HG02938 (cell line): ENCODE measurements at regions not wholly inside any gene's neighbourhood (a gene's known extent, or its start where the extent isn't known, plus 50 kb on each side); places are given as distances from the start of the nearest gene placed in this dataset.
"Not testable (repeated sequence)": the region's sequence is repeated elsewhere in the genome, so short reads cannot be mapped to it uniquely, and the experiment has no call there.

Experiments used
- ATAC-seq: cut with Tn5 transposase; IDR thresholded peaks from one replicate; pipeline ENCODE4 v1.9.1; 2021; ENCODE audit warnings: mild to moderate bottlenecking, moderate library complexity; ENCODE audit not compliant: unreplicated experiment

- no peak for ATAC-seq
Measured at GRCh38 chr5:56632199-56632598, 183.2 kb upstream of the MAP3K1 start.

- no peak for ATAC-seq
Measured at GRCh38 chr5:56631719-56632118, 183.6 kb upstream of the MAP3K1 start.

GRCh38 chr5:56628616-56629015 is 186.7 kb upstream of the MAP3K1 start:
- not testable (repeated sequence) for ATAC-seq

- ATAC-seq, result no peak
Measured at GRCh38 chr5:56625541-56625940, 189.8 kb upstream of the MAP3K1 start.

GRCh38 chr5:56624751-56625150 is 190.6 kb upstream of the MAP3K1 start:
- no peak for ATAC-seq

DNA sequence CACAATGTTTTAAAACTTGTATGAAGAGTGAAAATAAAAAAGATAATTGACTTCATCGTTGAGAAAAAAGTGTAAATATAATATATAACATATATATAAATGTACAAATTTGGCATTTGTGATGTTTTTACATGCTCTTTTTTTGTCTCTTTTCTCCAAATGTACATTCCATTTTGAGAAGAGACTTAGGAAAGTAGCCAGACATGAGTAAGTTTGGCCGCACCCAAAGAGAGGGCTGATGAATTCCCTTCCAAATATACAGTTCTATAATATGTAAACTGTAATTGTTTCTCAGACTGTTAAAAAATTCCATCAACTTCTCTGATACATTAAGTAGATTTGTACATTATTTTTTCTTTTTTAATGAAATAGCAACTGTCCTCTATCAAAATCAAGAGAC is 193.2 kb upstream of the MAP3K1 start:
- no peak for ATAC-seq

DNA sequence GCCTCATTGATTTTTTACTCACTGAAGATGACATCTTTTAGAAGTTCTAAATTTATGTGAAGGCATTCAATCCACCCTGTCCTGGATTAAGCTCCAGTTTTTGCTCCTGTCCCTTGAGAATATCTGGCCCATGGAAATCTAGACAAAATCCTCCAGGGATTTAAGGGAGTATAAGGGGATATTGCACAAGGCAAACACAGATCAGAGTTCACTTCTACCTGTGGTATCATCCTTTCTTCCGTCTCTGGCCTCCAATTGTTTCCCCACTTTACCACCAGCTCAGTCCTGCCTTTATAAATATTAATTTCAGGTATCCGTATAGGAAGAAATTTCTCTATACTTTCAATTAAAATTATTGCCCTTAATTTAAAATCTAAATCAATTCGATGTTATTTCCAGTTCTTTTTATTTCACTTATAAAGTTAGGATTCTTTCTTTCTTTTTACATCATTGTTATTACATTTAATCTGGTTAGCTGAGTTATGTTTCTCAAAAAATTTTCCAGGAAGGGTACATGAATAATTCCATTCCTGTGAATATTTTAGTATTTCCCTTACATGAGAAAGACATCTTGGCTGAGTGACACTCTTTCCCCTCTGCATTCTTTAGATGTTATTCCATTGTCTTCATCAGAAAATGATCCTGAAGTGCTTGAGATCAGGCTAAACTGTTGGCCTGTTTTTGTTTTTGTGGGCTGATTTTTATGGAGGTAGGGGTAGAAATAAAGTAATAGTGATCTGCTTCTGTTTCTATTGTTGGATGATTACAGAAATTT is 194.3 kb upstream of the MAP3K1 start:
- no peak for ATAC-seq

GRCh38 chr5:56617998-56618397 is 197.4 kb upstream of the MAP3K1 start:
- ATAC-seq, result no peak

DNA sequence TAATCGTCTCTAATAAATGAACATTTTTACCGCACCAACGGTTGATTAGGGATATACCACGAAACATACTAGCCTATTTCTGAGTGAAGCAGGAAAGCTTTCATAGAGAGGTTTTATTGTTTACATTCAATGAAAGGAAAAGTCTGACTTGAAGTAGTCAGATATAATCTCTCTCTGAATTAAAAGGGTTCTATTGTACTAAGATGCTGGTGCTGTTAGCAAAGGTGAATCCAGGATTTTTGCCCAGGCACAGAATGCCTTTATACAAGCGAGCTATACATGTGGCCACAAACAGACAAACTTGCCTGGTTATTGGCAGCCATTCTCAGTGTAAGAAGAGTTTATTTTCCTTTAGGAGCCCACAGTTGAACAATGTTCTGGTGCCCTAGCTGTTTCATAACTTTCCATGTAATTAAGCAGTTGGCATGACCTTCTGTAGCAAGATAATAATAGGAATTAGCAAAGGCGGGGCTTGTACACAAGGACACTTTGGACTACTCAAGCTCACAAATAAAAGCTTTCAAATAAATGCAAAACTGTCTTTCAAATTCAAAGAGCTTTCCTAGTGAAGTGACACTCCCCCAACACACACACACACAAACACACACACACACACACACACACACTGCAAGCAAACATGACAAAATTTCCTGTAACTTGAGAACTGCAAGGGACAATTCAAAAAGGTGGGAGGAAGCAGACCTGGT is 198.7 kb upstream of the MAP3K1 start:
- no peak for ATAC-seq

GRCh38 chr5:56615361-56616153 is 199.8 kb upstream of the MAP3K1 start:
- ATAC-seq, result no peak

DNA sequence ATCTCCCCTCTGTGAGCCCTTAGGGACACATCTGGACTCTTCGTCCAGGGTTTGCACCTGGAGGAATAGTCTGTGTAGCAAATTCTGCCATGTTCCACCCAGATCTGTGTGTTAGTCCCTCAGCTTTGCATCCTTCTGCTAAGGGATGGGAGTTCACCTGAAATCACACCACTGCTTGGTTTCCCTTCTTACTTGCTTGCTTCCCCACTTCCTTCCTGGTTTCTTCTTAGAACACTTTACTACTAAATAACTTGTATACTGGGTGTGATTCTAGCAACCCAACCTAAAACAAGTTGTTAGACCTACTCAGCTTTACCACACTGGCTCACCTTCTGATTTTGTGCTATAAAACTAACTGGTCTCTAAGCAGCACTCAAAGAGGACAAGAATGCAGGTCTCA is 202.6 kb upstream of the MAP3K1 start:
- ATAC-seq, result no peak

DNA sequence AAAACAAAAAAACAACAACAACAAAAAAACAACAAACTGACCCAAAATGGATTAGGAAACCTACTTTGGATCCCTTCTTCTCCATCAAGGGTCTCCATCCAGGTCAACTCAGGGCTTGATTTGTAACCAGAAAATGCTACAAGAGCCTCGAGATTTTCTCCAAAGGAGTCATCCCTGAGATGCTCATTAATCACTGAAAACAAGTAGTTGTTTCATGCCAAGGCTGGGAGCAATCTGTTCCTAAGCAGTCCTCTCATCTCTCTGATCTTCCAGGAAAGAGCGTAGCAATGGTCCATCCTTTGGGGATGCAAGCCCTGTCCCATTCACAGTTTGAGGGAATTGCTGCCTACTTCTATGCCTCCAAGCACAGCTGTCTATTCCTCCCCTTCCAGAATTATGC is 203.0 kb upstream of the MAP3K1 start:
- no peak for ATAC-seq

DNA sequence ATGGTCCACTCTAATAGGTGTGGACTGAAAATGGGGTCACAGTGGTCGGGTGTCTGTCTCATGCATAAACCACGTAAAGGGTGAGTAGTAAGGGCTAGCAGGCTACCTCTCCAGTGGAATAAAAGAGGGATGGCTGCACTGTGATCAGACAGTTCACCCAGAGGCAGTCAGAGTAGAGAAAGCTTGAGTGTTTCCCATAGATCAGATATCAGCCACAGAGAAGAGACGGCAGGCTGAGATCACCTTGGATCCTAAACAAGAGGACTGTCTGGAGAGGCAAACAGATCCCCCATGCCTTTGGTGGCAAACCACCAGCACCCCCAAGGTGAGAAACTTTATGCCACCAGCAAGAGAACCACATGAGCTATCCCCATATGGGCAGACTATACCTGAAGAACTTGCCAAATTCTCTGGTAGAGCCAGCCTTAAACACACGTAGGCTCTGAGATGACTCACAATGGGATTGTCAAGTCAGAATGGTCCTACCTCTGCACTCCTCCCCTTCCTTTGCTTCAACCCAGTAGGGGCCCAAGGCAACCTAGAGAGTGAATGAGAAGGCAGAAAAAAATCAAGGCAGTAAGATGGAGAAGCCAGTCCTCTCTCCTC is 205.2 kb upstream of the MAP3K1 start:
- ATAC-seq, result no peak

- no peak for ATAC-seq
Measured at GRCh38 chr5:56608217-56608925, 207.0 kb upstream of the MAP3K1 start.

- no peak for ATAC-seq
Measured at GRCh38 chr5:56607551-56607950, 207.8 kb upstream of the MAP3K1 start.

- no peak for ATAC-seq
Measured at GRCh38 chr5:56607074-56607473, 208.3 kb upstream of the MAP3K1 start.

DNA sequence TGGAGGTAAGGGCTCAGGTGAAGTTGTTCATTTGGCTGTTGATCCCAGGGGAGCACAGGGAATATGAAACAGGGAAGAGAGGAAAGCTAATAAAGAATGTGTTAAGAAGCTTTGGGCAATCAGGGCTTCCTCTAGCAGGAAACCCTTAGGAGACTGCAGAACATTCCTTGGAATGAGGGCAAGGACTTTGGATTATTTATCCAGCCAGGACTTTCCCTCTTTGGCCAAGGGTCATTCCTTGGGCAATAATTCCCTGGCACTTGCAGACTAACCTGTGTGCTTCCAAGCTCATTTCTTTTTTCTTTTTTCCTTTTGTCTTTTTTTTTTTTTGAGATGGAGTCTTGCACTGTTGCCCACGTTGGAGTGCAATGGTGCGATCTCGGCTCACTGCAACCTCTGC is 209.2 kb upstream of the MAP3K1 start:
- no peak for ATAC-seq

DNA sequence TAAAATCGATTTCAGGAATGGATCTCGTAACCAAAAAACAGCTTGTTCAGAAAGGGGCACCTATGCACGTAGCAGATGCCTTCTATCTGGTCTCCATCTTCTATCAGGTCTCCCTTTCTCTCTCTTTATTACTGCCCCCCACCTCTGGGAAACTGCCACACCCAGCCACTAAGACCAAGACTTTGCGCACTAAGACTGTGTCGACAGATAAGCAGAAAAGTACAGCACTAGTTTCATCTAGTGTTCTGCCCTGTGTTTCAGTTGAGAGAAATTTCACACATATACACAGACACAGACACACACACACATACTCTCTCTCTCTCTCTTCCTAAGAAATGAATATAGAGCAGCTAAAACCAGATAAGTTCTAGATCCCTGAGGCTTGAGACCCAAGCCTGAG is 210.1 kb upstream of the MAP3K1 start:
- no peak for ATAC-seq

DNA sequence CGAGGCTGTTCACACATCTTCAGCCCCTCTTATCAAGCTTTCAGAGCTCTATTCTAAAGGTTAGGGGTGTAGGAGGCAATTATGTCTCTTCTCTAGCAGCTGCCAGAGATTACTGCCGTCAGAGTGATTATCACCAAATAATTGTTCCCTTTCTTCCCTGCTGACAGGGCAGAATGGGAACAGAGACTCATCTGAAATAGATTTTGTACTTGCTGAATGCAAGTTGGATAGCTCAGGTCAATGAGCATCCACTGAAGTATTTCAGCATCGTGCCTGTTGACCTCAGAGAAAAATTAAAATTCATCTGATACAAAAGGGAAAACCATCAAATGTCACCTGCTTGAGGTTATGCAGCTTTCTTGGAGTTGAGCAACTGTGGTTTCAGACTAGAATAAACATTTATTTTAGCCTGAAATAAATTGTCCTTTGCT is 213.7 kb upstream of the MAP3K1 start:
- ATAC-seq, result no peak

DNA sequence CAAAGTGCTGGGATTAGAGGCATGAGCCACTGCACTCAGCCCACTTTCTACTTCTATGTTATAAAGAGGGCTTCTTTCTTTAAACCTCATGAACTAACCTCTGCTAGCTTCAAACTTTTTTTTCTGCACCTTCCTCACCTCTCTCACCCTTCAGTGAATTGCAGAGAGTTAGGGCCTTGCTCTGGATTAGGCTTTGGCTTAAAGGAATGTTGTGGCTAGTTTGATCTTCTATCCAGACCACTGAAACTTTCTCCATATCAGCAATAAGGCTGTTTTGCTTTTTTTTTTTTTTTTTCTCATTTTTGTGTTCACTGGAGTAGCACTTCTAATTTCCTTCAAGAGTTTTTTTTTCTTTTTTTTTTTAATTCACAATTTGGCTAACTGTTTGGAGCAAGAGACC is 216.4 kb upstream of the MAP3K1 start:
- no peak for ATAC-seq

DNA sequence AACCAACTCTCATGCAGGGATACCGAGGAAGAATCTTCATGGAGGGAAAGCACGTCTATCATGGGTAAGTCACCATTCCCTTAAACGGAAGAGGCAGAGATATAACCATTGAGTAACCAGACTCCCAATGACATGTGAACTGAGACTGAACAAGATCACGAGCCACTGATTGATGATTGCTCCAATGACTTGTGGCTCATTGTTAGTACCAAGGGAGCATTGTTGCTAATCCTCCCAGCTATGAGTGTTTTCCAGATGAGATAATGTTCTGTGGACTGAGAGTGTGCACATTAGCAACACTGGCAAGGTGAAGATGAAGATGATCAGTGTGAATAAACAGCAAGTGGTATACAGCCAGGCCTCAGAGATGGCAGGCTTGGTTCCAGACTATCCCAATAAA is 219.2 kb upstream of the MAP3K1 start:
- ATAC-seq, result no peak
